GM12878 (cell line): ENCODE measurements at regions not wholly inside any gene's neighbourhood (a gene's known extent, or its start where the extent isn't known, plus 50 kb on each side); places are given as distances from the start of the nearest gene placed in this dataset.

Source experiments
- ATF7 ChIP-seq: fragments of 450-650 bp; IDR thresholded peaks from 2 replicates; pipeline ENCODE4 v1.6.1; 2016; ENCODE audit warnings: low read depth, mild to moderate bottlenecking
- BCLAF1 ChIP-seq: fragments of 450-650 bp; IDR thresholded peaks from 2 replicates; pipeline ENCODE4 v1.6.1; 2017; ENCODE audit warnings: antibody characterized with exemption, mild to moderate bottlenecking, moderate library complexity
- BHLHE40 ChIP-seq, 2 experiments: fragments of 450-650 bp in 1 of 2; IDR thresholded peaks; 2 replicates each; pipeline ENCODE4 v1.6.1; 2011 to 2017; ENCODE audit warnings: low read depth in 2 of 2, borderline replicate concordance in 1 of 2, improper control_type of control experiment in 1 of 2, low read length in 1 of 2, mild to moderate bottlenecking in 1 of 2
- CBFB ChIP-seq: IDR thresholded peaks from 2 replicates; pipeline ENCODE4 v1.6.1; 2016; ENCODE audit warnings: antibody characterized with exemption, low read depth
- CHD2 ChIP-seq: IDR thresholded peaks from 2 replicates; pipeline ENCODE4 v1.6.1; 2011; ENCODE audit warnings: low read depth, low read length, improper control_type of control experiment, borderline replicate concordance
- EED ChIP-seq: sonication (generic); IDR thresholded peaks from 2 replicates; pipeline ENCODE4 v1.6.1; 2016; ENCODE audit warnings: antibody characterized with exemption, low read depth
- EGR1 ChIP-seq, 2 experiments: IDR thresholded peaks; 1 replicate in 1 of 2; 2 replicates in 1 of 2; pipeline ENCODE4 v1.6.1; 2011 to 2012; ENCODE audit warnings: low read depth in 2 of 2, low read length in 2 of 2, borderline replicate concordance in 1 of 2, mild to moderate bottlenecking in 1 of 2, moderate library complexity in 1 of 2
- EP300 ChIP-seq, 2 experiments: fragments of 150-350 bp in 1 of 2; IDR thresholded peaks; 2 replicates each; pipeline ENCODE4 v1.6.1; 2011 to 2012; ENCODE audit warnings: low read depth in 2 of 2, low read length in 2 of 2, borderline replicate concordance in 1 of 2, improper control_type of control experiment in 1 of 2, inconsistent platforms in 1 of 2; ENCODE audit not compliant: control insufficient read depth in 1 of 2
- FOXM1 ChIP-seq: IDR thresholded peaks from 2 replicates; pipeline ENCODE4 v1.6.1; 2012; ENCODE audit warnings: low read depth, mild to moderate bottlenecking, inconsistent platforms, low read length, moderate library complexity
- GATAD2B ChIP-seq: fragments of 450-650 bp; conservative IDR thresholded peaks from 2 replicates; pipeline ENCODE4 v1.6.1; 2017; ENCODE audit warnings: low read depth, mild to moderate bottlenecking, moderate library complexity
- IKZF1 ChIP-seq: fragments of 450-650 bp; conservative IDR thresholded peaks from 2 replicates; pipeline ENCODE4 v1.6.1; 2017; ENCODE audit warnings: antibody characterized with exemption, mild to moderate bottlenecking
- IKZF2 ChIP-seq, 2 experiments: fragments of 450-650 bp; IDR thresholded peaks; 2 replicates each; pipeline ENCODE4 v1.6.1; 2017; ENCODE audit warnings: mild to moderate bottlenecking in 2 of 2, moderate library complexity in 2 of 2
- IRF4 ChIP-seq: IDR thresholded peaks from 2 replicates; pipeline ENCODE4 v1.6.1; 2011; ENCODE audit warnings: low read depth, low read length
- JUNB ChIP-seq: IDR thresholded peaks from 2 replicates; pipeline ENCODE4 v1.6.1; 2016; ENCODE audit warnings: antibody characterized with exemption, mild to moderate bottlenecking
- MTA3 ChIP-seq: IDR thresholded peaks from 2 replicates; pipeline ENCODE4 v1.6.1; 2012; ENCODE audit warnings: low read length, inconsistent platforms, borderline replicate concordance
- NBN ChIP-seq: fragments of 450-650 bp; IDR thresholded peaks from 2 replicates; pipeline ENCODE4 v1.6.1; 2016
- NFIC ChIP-seq: IDR thresholded peaks from 2 replicates; pipeline ENCODE4 v1.6.1; 2012; ENCODE audit warnings: low read depth, mild to moderate bottlenecking, inconsistent platforms, low read length, moderate library complexity
- NKRF ChIP-seq: fragments of 450-650 bp; conservative IDR thresholded peaks from 2 replicates; pipeline ENCODE4 v1.6.1; 2017; ENCODE audit warnings: mild to moderate bottlenecking, moderate library complexity
- PAX5 ChIP-seq: IDR thresholded peaks from 2 replicates; pipeline ENCODE4 v1.6.1; 2011; ENCODE audit warnings: low read depth, low read length, borderline replicate concordance
- PML ChIP-seq: IDR thresholded peaks from 2 replicates; pipeline ENCODE4 v1.6.1; 2012; ENCODE audit warnings: low read length, inconsistent platforms
- SIN3A ChIP-seq: IDR thresholded peaks from 2 replicates; pipeline ENCODE4 v1.6.1; 2012; ENCODE audit warnings: low read depth, low read length, improper control_type of control experiment
- TARDBP ChIP-seq: IDR thresholded peaks from 2 replicates; pipeline ENCODE4 v1.6.1; 2016; ENCODE audit warnings: borderline replicate concordance
- ZNF24 ChIP-seq: fragments of 450-650 bp; IDR thresholded peaks from 2 replicates; pipeline ENCODE4 v1.6.1; 2017; ENCODE audit warnings: antibody characterized with exemption, mild to moderate bottlenecking
- TF ChIP-seq, protein P1 (sequence below): IDR thresholded peaks from 2 replicates; pipeline ENCODE4 v1.6.1; 2012; ENCODE audit warnings: low read length, inconsistent platforms
- TF ChIP-seq, protein P2 (sequence below): fragments of 450-650 bp; IDR thresholded peaks from 2 replicates; pipeline ENCODE4 v1.6.1; 2016; ENCODE audit warnings: mild to moderate bottlenecking

DNA sequence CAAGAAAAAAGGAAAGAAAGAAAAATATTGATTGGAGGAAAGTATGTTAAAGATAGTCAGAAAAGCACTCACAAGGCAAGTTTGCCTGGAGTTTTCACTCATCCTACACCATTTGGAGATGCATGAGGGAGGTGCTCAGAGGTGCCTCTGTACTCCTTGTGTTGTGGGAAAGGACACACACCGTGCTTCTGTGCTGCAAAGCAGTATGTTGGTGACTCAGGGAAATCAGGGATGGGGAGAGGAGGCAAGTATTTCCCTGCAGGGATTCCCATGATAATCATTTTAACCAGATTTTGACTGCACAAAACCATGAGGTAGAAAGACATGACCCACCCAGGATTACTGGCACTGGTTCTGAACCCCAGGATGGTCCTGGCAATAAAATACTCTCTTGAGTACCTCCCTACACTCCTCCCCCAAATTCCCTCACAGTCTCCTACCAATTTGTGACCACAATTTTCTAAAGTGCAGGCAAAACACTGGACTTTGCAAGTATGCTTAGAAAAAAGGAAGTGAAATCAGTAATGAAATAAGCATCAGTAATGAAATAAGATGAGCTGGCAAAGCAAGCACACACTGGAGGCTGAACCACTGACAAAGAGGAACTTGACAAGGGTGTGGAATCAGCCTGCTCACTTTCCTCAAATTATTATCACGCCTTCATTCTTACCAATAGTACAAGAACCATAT is 155.5 kb upstream of the ACVR2A start (continued):
- TF ChIP-seq EP300 (IDR thresholded peaks at IDR 0.05; ENCODE audit: borderline replicate concordance in 1 of 2, control insufficient read depth in 1 of 2, low read depth in 2 of 2, low read length in 2 of 2) (peak; percentile 52 to 92; a peak in 3 of 4 replicates), BHLHE40 (IDR thresholded peaks at IDR 0.05; ENCODE audit: borderline replicate concordance in 1 of 2, low read depth in 2 of 2, low read length in 1 of 2) (peak; percentile 36 to 44; a peak in 2 of 4 replicates), NKRF (no peak), MTA3 (0 out of 2 replicates have a peak, but pooled peaks have one; percentile 45), IKZF2 (IDR thresholded peaks at IDR 0.05) (peak; percentile 98), CHD2 (peak; percentile 32; the same call in 1 of the 2 replicates), BCLAF1 (no peak), EGR1 (IDR thresholded peaks at IDR 0.05; ENCODE audit: borderline replicate concordance in 1 of 2, low read depth in 2 of 2, low read length in 2 of 2) (no peak), GATAD2B (0 out of 2 replicates have a peak, but pooled peaks have one; percentile 39), PML (no peak), ZNF24 (peak; percentile 32; the same call in 1 of the 2 replicates), NBN (peak; percentile 67), FOXM1 (peak; percentile 33; the same call in 1 of the 2 replicates), ATF7 (peak; percentile 71; the same call in 1 of the 2 replicates), EED (peak; percentile 90), IKZF1 (peak; percentile 94), NFIC (peak; percentile 82), TARDBP (no peak), IRF4 (0 out of 2 replicates have a peak, but pooled peaks have one; percentile 37), PAX5 (peak; percentile 45; the same call in 1 of the 2 replicates), CBFB (peak; percentile 64; the same call in 1 of the 2 replicates), SIN3A (no peak), JUNB (peak; percentile 50)
- TF ChIP-seq, protein P1, sequence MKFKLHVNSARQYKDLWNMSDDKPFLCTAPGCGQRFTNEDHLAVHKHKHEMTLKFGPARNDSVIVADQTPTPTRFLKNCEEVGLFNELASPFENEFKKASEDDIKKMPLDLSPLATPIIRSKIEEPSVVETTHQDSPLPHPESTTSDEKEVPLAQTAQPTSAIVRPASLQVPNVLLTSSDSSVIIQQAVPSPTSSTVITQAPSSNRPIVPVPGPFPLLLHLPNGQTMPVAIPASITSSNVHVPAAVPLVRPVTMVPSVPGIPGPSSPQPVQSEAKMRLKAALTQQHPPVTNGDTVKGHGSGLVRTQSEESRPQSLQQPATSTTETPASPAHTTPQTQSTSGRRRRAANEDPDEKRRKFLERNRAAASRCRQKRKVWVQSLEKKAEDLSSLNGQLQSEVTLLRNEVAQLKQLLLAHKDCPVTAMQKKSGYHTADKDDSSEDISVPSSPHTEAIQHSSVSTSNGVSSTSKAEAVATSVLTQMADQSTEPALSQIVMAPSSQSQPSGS, result peak; percentile 73; the same call in 1 of the 2 replicates
- TF ChIP-seq, protein P2, sequence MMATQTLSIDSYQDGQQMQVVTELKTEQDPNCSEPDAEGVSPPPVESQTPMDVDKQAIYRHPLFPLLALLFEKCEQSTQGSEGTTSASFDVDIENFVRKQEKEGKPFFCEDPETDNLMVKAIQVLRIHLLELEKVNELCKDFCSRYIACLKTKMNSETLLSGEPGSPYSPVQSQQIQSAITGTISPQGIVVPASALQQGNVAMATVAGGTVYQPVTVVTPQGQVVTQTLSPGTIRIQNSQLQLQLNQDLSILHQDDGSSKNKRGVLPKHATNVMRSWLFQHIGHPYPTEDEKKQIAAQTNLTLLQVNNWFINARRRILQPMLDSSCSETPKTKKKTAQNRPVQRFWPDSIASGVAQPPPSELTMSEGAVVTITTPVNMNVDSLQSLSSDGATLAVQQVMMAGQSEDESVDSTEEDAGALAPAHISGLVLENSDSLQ, result no peak
